ENCODE measurements at regions not wholly inside any gene's neighbourhood (a gene's known extent, or its start where the extent isn't known, plus 50 kb on each side); places are given as distances from the start of the nearest gene placed in this dataset.

DNA sequence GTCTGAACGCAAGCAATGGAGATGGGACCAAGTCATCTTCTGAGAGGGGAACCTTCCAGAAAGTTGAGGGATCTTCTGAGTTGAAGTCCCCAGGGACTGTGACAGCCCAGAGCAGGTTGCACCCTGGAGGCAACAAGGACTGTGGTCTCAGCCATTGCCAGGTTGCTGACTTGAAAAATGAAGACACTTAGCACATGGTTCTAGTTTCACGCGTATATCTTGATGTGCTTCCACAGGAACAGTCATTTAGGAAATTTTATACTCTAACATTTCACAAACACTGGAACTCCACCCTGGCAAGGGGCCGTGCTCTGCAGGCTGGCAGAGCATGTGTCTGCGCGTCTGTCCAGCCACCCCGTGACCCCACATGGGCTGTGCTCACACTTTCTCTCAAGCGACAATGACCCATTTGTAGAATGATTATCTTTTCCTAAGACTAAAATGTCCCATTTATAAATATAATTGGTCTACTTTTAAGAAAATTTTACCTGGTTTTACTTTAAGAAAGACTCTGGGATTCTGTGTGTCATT lies 157.0 kb downstream of the ERMARD start:
- DNase-seq = no peak
- Mint-ChIP-seq H3K4me3 (no peak overlapping the region), H3K4me1 (peaks cover 6% of the 10 kb centered on the region), H3K9me3 (no peaks in the 10 kb centered on the region), H3K27ac (no peak overlapping the region), H3K36me3 (no peaks in the 10 kb centered on the region), H3K27me3 (peaks cover 9% of the 10 kb centered on the region)
- CTCF ChIA-PET = no interaction called here

DNA sequence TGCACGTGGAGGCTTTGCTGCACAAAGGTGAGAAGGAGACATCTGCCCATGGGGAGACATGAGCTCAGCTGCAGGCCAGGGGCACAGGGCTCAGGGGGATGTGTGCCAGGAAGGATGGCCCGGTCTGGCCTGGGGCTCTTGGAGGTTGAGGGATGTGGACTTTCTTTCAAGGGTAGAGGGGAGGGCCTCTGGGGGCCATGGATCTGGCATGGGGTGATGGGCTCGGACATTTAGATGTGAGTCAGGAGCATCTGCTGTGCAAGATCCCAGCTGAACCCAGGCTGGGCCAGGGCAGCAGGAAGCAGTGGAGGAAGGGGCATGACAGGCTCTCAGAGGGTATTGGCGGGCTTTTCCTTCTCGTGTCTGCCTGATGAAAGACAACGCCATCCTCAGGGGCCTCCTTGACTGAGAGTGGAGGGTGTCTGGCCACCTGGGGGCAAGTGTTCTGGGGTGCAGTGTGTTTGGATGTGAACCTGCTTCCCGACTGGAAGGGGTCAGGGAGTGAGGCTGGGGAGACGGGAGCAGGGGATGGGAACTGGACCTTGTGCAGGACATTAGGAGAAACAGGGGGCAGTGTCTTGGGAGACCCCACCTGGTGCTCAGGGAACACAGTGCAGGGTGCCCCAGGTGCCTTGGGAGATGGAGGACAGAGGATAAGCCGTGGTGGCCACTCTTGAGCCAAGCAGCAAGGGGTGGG lies 156.1 kb downstream of the ERMARD start:
- no peak overlapping the region for H3K4me3 Mint-ChIP-seq
- no peak overlapping the region for H3K27ac Mint-ChIP-seq
- no peaks in the 10 kb centered on the region for H3K9me3 Mint-ChIP-seq
- no peak for DNase-seq
- peaks cover 9% of the 10 kb centered on the region for H3K27me3 Mint-ChIP-seq
- H3K36me3 Mint-ChIP-seq = no peaks in the 10 kb centered on the region
- H3K4me1 Mint-ChIP-seq = no peaks in the 10 kb centered on the region
- CTCF ChIA-PET = no interaction called here

DNA sequence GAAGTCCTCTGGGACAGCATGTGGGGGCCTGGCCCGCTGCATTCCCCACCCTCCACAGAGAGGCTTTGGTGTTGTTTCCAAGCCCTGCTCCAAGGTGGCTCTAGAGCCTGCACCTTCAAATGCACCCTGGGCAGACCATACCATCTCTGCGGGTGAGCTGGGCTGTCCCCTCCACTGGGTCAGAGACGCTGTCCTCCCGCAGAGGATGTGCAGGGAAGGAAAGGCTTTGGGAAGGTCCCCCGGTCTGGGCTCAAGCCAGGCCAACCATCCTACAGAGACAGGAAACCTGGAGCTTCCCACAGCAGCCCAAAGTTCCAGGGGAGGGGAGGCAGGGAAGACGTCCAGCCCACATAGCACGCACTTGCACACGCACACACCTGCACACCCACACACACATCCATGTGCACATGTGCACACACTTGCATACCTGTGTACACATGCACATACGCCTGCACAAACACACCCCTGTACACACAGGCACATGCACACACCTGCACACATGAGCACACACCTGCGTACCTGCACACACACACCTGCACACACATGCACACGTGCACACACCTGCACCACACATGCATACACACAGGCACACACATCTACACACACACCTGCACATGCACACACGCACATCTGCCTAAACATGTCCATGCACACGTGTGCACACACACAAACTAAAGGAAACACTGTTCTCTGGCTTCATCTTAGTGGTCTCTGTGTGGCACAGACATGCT lies 155.4 kb downstream of the ERMARD start:
- H3K4me3 Mint-ChIP-seq = no peak overlapping the region
- no peak overlapping the region for H3K27ac Mint-ChIP-seq
- H3K9me3 Mint-ChIP-seq = peaks cover 4% of the 10 kb centered on the region
- CTCF ChIA-PET = no interaction called here
- no peaks in the 10 kb centered on the region for H3K4me1 Mint-ChIP-seq
- DNase-seq = no peak
- H3K36me3 Mint-ChIP-seq = no peaks in the 10 kb centered on the region
- H3K27me3 Mint-ChIP-seq = peaks cover 9% of the 10 kb centered on the region

DNA sequence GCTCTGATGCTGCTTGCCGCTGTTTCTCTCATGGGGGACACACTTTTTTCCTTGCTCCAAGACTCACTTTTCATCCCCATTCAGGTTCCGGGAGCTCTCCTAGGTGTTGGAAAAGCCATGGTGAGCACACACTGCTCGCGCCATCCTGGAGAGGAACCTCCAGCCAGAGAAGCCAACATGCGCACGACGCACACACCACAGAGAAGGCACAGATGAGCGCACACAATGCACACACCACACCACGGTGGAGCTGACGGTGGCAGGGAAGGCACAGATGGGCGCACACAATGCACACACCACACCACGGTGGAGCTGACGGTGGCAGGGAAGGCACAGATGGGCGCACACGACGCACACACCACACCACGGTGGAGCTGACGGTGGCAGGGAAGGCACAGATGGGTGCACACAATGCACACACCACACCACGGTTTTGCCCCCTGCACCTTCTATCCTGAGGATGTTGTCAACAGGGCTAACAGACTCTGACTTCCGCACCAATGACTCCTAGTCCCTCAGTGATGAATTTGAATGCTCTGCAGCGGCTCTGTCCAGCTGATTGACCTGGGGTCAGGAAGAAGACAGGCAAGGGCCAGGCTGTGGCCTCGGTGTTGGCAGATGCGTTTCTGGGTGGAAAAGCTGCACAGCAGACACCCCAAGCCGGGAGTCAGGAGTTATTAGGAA lies 154.7 kb downstream of the ERMARD start:
- DNase-seq = no peak
- no peak overlapping the region for H3K4me3 Mint-ChIP-seq
- H3K36me3 Mint-ChIP-seq = no peaks in the 10 kb centered on the region
- no peaks in the 10 kb centered on the region for H3K4me1 Mint-ChIP-seq
- CTCF ChIA-PET = interaction anchor here (1.1 kb wide), 1 partner anchor 74 kb away, joined by 3 read pairs; no protein-coding TSS in a partner anchor
- peaks cover 6% of the 10 kb centered on the region for H3K9me3 Mint-ChIP-seq
- no peak overlapping the region for H3K27ac Mint-ChIP-seq
- H3K27me3 Mint-ChIP-seq = peaks cover 9% of the 10 kb centered on the region

DNA sequence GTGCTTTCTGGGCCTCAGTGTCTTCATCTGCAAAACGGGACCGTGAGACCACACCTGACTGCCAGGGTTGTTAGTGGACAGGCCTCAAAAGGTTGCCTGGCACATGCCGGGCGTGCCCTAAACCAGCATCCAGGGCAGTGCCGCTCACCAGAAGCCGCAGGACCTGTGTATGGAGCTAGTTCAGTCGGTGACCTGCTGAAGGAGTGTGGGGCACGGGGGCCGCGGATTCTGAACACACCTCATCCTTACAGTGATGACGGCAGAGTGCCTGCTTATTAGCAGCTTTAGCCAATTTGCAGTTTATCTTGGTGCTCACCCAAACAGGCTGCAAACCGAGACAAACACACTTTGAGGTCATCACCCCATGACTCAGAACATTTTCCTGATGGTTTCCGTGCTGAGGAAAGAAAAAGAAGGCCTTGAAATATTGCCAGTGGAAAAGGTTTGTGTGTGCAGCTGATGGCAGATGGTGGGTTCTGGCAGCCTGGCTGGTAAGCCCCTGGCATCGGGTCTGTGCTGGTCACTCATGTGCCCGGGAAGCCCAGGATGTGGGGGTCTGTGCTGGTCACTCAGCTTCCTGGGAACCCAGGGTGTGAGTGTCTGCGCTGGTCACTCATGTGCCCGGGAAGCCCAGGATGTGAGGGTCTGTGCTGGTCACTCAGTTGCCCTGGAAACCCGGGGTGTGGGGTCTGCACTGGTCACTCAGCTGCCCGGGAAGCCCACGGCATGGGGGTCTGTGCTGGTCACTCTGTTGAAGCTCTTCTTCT lies 153.8 kb downstream of the ERMARD start:
- H3K27me3 Mint-ChIP-seq = peaks cover 9% of the 10 kb centered on the region
- no peak for DNase-seq
- no peaks in the 10 kb centered on the region for H3K4me1 Mint-ChIP-seq
- H3K9me3 Mint-ChIP-seq = peaks cover 6% of the 10 kb centered on the region
- no peak overlapping the region for H3K27ac Mint-ChIP-seq
- no peaks in the 10 kb centered on the region for H3K36me3 Mint-ChIP-seq
- H3K4me3 Mint-ChIP-seq = no peak overlapping the region
- CTCF ChIA-PET = interaction anchor here (1.1 kb wide), 1 partner anchor 73 kb away, joined by 3 read pairs; no protein-coding TSS in a partner anchor

DNA sequence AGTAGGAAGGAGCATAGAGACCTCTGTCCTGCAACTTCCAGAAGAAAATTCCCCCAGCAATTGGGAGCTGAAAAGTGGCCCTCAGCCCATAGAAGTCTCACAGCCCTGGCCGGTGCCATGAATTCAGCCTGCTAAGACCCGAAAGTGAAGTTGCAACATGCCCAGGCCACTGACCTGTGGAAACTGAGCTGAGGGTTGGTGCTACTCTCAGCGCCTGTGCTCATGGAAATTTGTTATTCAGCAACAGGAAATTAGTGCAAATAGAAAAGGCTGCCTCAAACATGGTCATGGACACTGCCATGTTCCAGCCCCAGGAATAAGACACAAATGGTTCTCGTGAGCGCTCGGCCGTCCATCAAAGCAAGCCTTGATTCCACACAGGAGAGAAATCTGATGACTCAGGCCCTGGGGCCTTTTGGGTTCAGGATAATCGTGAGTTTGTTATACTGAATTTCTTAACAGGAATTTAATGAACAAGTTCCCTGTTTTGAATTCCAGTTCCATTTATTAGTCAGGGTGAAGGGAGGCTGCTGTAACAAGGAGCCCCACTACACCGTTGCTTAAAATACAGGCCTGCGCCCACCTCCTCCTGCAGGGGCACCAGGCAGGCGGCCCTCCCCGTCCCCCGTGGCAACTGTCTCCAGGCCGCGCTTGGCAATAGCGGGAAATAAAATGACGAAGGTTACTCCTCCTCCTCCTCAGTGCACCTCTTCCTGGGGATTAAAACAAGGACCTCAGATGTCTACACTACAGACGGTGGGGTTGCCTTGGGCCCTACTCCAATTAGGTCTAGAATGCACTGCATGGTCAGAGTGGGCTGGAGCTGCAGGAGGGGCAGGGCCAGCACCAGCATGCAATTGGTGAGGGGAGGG lies 152.9 kb downstream of the ERMARD start:
- no peak for DNase-seq
- Mint-ChIP-seq H3K27ac (no peak overlapping the region), H3K36me3 (no peaks in the 10 kb centered on the region), H3K4me3 (no peak overlapping the region), H3K4me1 (no peaks in the 10 kb centered on the region), H3K9me3 (peaks cover 6% of the 10 kb centered on the region), H3K27me3 (peaks cover 9% of the 10 kb centered on the region)
- CTCF ChIA-PET = no interaction called here

DNA sequence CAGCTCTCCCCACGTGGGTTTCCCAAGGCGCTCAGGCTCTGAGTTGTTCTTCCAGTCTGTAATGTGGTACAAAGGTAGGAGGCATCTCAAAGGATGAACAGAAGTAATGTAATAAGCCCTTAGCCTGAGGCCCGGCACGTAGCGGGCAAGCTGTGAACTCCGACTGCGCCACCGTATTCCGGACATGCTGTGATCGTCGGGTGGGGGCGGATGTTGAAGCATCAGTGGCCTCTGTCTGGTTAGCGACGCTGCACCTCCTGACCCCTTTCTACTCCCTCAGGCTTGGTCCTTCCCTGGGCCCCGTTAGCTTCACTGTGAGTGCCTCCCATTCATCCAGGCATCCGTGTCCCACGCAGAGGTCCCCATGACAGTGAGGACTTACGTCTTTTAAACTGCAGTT lies 151.7 kb downstream of the ERMARD start:
- Mint-ChIP-seq H3K27me3 (peaks cover 7% of the 10 kb centered on the region), H3K36me3 (no peaks in the 10 kb centered on the region), H3K4me1 (no peaks in the 10 kb centered on the region), H3K27ac (no peak overlapping the region), H3K9me3 (peaks cover 10% of the 10 kb centered on the region), H3K4me3 (no peak overlapping the region)
- CTCF ChIA-PET = no interaction called here
- no peak for DNase-seq

DNA sequence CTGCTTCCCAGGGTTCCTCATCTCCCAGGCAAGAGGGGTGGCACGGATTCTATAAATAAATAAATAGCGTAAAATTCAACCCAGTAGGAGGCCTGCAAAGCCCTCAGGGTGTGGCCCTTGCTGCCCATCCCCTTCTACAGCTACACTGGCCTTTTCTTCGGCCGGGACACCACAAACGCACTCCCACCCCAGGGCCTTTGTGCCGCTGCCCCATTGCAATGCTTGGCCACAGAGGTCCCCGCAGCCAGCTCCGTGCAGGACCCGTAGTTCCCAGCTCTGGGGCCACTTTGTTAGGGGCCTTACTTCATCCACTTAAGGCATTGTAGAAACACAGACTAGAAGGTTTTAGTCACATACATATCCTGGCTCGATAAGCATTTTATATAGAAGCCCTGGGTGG lies 151.2 kb downstream of the ERMARD start:
- H3K4me1 Mint-ChIP-seq = no peaks in the 10 kb centered on the region
- H3K4me3 Mint-ChIP-seq = no peak overlapping the region
- H3K36me3 Mint-ChIP-seq = no peaks in the 10 kb centered on the region
- H3K27me3 Mint-ChIP-seq = peaks cover 4% of the 10 kb centered on the region
- no peak for DNase-seq
- CTCF ChIA-PET = no interaction called here
- peaks cover 10% of the 10 kb centered on the region for H3K9me3 Mint-ChIP-seq
- H3K27ac Mint-ChIP-seq = no peak overlapping the region

DNA sequence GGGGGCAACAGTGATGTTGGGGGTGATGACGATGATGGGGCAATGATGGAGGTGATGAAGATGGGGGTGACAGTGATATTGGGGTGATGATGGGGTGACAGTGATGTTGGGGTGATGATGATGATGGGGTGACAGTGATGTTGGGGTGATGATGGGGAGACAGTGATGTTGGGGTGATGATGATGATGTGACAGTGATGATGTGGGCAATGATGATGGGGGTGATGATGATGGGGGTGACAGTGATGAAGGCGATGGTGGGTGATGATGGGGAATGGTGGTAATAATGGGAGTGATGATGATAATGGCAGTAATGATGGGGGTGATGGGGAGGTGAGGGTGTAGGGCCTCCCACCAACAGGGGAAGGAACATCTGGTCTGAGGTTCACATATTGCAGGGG lies 150.6 kb downstream of the ERMARD start:
- no peak overlapping the region for H3K4me3 Mint-ChIP-seq
- H3K27ac Mint-ChIP-seq = no peak overlapping the region
- H3K4me1 Mint-ChIP-seq = no peaks in the 10 kb centered on the region
- no peak for DNase-seq
- no peaks in the 10 kb centered on the region for H3K27me3 Mint-ChIP-seq
- CTCF ChIA-PET = no interaction called here
- no peaks in the 10 kb centered on the region for H3K36me3 Mint-ChIP-seq
- peaks cover 12% of the 10 kb centered on the region for H3K9me3 Mint-ChIP-seq

DNA sequence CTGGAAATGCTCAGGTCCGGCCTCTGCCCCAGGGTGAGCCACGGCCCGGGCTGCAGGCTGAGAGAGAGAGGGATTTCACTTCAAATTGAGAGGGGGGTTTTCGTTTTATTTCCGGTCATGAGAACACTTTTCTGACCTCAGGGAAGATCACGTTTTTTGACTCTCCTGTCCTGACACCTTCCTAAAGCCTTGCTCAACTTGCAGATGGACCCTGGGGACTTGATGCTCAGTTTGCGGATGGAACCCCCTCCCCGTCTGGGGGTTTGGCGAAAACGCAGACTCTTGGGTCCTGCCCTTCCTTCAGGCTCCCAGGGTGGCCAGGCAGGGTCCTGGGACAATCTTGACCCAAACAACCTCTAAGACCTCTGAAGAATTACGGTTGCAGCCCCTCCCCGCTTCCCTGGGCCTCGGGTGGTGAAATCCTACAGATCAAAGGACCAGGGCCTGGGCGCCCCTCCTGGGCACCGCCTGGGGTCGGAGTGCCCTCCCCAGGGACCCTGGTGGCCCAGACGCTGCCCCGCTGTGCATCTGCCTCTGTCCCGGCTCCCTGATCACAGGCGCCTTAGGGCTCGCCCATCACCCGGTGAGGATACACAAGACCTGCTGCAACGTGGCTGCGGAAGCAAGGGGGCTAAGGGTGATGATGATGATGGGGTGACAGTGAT lies 148.2 kb downstream of the ERMARD start:
- no peak for DNase-seq
- Mint-ChIP-seq H3K27ac (no peak overlapping the region), H3K4me1 (no peaks in the 10 kb centered on the region), H3K4me3 (no peak overlapping the region), H3K27me3 (no peaks in the 10 kb centered on the region), H3K36me3 (no peaks in the 10 kb centered on the region), H3K9me3 (peaks cover 12% of the 10 kb centered on the region)
- CTCF ChIA-PET = no interaction called here

DNA sequence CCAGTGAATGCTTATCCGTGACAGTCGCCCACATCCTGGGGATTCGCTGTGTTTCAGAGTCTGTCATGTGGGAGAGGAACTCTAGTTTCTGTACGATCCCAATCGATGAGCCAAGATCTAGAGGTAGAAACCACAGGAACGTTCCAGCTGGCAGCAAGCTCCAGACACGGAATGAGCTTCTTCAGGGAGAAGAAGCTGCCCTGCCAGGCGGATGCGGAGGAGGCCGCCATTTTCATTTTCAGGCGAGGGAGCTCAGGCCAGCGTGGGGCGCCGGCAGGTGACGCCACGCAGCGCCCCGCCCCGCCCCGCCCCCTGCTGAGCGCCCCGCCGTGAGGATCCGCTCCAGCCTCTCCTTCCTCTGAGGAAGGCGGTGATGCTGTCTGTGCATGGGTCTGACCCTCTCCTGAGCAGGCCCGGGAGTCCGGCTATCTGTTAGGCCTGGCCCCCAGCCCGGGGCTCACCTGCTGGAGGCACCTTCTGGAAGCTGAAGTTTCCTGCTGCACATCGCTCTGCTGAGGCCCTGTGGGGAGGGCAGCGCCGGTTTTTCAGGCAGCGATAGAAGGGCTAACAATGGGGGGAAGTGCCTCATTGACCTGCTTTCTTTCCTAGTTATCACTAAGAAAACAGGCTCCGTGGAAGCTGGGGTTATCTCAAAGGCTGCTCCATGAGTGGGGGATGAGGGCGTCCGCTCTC lies 147.5 kb downstream of the ERMARD start:
- H3K36me3 Mint-ChIP-seq = no peaks in the 10 kb centered on the region
- CTCF ChIA-PET = no interaction called here
- H3K27me3 Mint-ChIP-seq = no peaks in the 10 kb centered on the region
- H3K4me1 Mint-ChIP-seq = no peaks in the 10 kb centered on the region
- H3K27ac Mint-ChIP-seq = no peak overlapping the region
- H3K4me3 Mint-ChIP-seq = no peak overlapping the region
- peaks cover 12% of the 10 kb centered on the region for H3K9me3 Mint-ChIP-seq
- no peak for DNase-seq

DNA sequence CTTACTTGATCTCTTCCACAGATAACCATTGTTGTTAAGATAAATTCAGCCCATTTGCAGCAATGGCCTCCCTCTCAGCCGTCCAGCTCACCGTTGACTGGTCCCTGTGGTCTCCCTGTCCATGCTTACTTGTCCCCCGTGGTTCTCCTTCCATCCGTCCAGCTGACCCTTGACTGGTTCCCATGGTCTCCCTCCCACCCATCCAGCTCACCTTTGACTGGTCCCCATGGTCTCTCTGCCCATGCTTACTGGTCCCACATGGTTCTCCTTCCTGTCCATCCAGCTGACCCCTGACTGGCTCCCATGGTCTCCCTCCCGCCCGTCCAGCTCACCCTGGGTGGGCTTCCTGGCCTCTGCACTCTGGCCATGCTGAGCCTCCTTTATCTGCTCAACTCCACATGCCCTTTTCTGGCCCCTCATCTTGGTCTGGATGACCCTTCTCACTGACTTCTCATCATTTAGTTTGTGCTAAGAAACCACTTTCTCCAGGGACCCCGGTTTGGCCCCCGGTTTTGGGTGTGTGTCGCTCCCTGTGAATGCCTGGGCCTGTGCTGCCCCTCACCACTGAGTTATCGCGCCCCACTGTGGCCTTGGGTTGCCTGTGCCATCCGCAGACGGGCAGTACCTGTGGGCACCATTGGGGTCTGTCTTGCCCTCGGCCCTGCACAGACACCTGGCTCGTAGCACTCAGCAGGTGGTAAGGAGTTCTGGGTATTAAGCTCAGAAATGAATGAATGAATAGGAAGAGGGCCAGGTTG lies 146.4 kb downstream of the ERMARD start:
- Mint-ChIP-seq H3K36me3 (no peaks in the 10 kb centered on the region), H3K4me1 (no peaks in the 10 kb centered on the region), H3K27ac (no peak overlapping the region), H3K27me3 (no peaks in the 10 kb centered on the region), H3K4me3 (no peak overlapping the region), H3K9me3 (peaks cover 15% of the 10 kb centered on the region)
- CTCF ChIA-PET = no interaction called here
- DNase-seq = no peak
